Heart left ventricle (tissue), 13 donors: ENCODE measurements at regions not wholly inside any gene's neighbourhood (a gene's known extent, or its start where the extent isn't known, plus 50 kb on each side); places are given as distances from the start of the nearest gene placed in this dataset.

Experiments used
- POLR2A ChIP-seq, 2 donors: fragments of 450-650 bp; IDR thresholded peaks; one replicate each; pipeline ENCODE4 v1.6.1; 2017; ENCODE audit warnings: antibody characterized with exemption in 2 of 2, mild to moderate bottlenecking in 2 of 2, moderate library complexity in 2 of 2
- TF ChIP-seq, protein P1 (sequence below), 12 donors: fragments of 200-600 bp; sonication (generic) in 4 of 12; IDR thresholded peaks; one replicate each; pipeline versions ENCODE4 v1.5.0 to v1.8.0; 2018 to 2022; ENCODE audit warnings: antibody characterized with exemption in 12 of 12, mild to moderate bottlenecking in 5 of 12
- donor health status: ischemic (EF 13 %, LVEDD 7.1; RV severe dilation, severe dysfunction).
- donor health status: DM: no; HTN: yes; CAD: no.
- donor health status: DM: no; HTN: no; CAD: no.
- donor health status: ischemic (EF 25% LVEDD 6.9; RV normal size, moderate dysfunction).
- donor health status: ischemic (EF 25% LVEDD 5.7; RV mildly dilated, moderate dysfunction).
- donor health status: ischemic (EF 35%, LVEDD 5.7; RV mildly dilated, moderate dysfunction).
- donor health status: nonischemic (EF 11% LVEDD 7.7; RV severe dilation, severe dysfunction).
- donor health status: DM: yes; HTN: yes; CAD: no.
- donor health status: PGD.
- donor health status: ischemic (EF 29% LVEDD 5.4; RV normal size, mild dysfunction).
- donor health status: nonischemic (EF 23%, LVEDD 6.1; RV moderate dilation, normal function).

GRCh38 chr12:77225373-77225772 lies 160.0 kb upstream of the E2F7 start:
- TF ChIP-seq, protein P1, sequence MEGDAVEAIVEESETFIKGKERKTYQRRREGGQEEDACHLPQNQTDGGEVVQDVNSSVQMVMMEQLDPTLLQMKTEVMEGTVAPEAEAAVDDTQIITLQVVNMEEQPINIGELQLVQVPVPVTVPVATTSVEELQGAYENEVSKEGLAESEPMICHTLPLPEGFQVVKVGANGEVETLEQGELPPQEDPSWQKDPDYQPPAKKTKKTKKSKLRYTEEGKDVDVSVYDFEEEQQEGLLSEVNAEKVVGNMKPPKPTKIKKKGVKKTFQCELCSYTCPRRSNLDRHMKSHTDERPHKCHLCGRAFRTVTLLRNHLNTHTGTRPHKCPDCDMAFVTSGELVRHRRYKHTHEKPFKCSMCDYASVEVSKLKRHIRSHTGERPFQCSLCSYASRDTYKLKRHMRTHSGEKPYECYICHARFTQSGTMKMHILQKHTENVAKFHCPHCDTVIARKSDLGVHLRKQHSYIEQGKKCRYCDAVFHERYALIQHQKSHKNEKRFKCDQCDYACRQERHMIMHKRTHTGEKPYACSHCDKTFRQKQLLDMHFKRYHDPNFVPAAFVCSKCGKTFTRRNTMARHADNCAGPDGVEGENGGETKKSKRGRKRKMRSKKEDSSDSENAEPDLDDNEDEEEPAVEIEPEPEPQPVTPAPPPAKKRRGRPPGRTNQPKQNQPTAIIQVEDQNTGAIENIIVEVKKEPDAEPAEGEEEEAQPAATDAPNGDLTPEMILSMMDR (IDR thresholded peaks at IDR 0.05) = no peak
- TF ChIP-seq POLR2A (IDR thresholded peaks at IDR 0.05) = no peak
